HepG2 (cell line): ENCODE measurements at regions not wholly inside any gene's neighbourhood (a gene's known extent, or its start where the extent isn't known, plus 50 kb on each side); places are given as distances from the start of the nearest gene placed in this dataset.

Experiments
- CBFB ChIP-seq: sonication (generic); formaldehyde crosslinking; IDR thresholded peaks from 2 replicates; pipeline ENCODE4 v1.4.0; 2020; ENCODE audit warnings: missing genetic modification reagents
- CTCF ChIP-seq: sonication (generic); formaldehyde crosslinking; IDR thresholded peaks from 2 replicates; pipeline ENCODE4 v1.5.0; 2020; ENCODE audit warnings: mild to moderate bottlenecking, missing genetic modification reagents, moderate library complexity
- NFRKB ChIP-seq: fragments of 450-650 bp; IDR thresholded peaks from 2 replicates; pipeline ENCODE4 v1.6.1; 2017
- RAD21 ChIP-seq: fragments of 450-650 bp; formaldehyde crosslinking; IDR thresholded peaks from 2 replicates; pipeline ENCODE4 v1.5.0; 2020; ENCODE audit warnings: mild to moderate bottlenecking
- SETDB1 ChIP-seq: sonication (generic); formaldehyde crosslinking; IDR thresholded peaks from 2 replicates; pipeline ENCODE4 v1.5.1; 2020; ENCODE audit warnings: missing genetic modification reagents, mild to moderate bottlenecking, borderline replicate concordance
- SRF ChIP-seq: IDR thresholded peaks from 2 replicates; pipeline ENCODE4 v1.6.1; 2011; ENCODE audit warnings: mild to moderate bottlenecking, low read depth, low read length, moderate library complexity
- TFDP2 ChIP-seq: sonication (generic); formaldehyde crosslinking; IDR thresholded peaks from 2 replicates; pipeline ENCODE4 v1.4.0; 2020; ENCODE audit warnings: missing genetic modification reagents
- USF2 ChIP-seq, 2 experiments: sonication (generic) in 1 of 2; formaldehyde crosslinking in 1 of 2; IDR thresholded peaks; 2 replicates each; pipeline versions ENCODE4 v1.5.1 to v1.6.1; 2011 to 2020; ENCODE audit warnings: borderline replicate concordance in 1 of 2, low read depth in 1 of 2, low read length in 1 of 2, mild to moderate bottlenecking in 1 of 2, missing genetic modification reagents in 1 of 2, moderate library complexity in 1 of 2
- ZKSCAN8 ChIP-seq: IDR thresholded peaks from 2 replicates; pipeline ENCODE4 v1.6.1; 2016; ENCODE audit warnings: borderline replicate concordance, missing genetic modification reagents, missing compliant biosample characterization
- ZNF441 ChIP-seq: sonication (generic); formaldehyde crosslinking; IDR thresholded peaks from 2 replicates; pipeline ENCODE4 v1.7.0; 2021; ENCODE audit warnings: missing genetic modification reagents, borderline replicate concordance
- ZNF644 ChIP-seq: IDR thresholded peaks from 2 replicates; pipeline ENCODE4 v1.6.1; 2016; ENCODE audit warnings: low read depth

- TF ChIP-seq USF2 (IDR thresholded peaks at IDR 0.05; ENCODE audit: low read depth, low read length) (no peak), USF2 (CRISPR knock-in tag; IDR thresholded peaks at IDR 0.05; ENCODE audit: borderline replicate concordance) (no peak), SRF (no peak), ZKSCAN8 (no peak), NFRKB (no peak), RAD21 (CRISPR knock-in tag) (no peak), CTCF (CRISPR knock-in tag) (no peak), ZNF441 (CRISPR knock-in tag) (no peak), ZNF644 (CRISPR knock-in tag) (no peak), CBFB (CRISPR knock-in tag) (no peak), TFDP2 (CRISPR knock-in tag) (no peak), SETDB1 (CRISPR knock-in tag) (no peak)
These were observed 199.9 kb upstream of the FMN2 start for GRCh38 chr1:239891621-239892358.
